ENCODE measurements at regions not wholly inside any gene's neighbourhood (a gene's known extent, or its start where the extent isn't known, plus 50 kb on each side); places are given as distances from the start of the nearest gene placed in this dataset.

DNA sequence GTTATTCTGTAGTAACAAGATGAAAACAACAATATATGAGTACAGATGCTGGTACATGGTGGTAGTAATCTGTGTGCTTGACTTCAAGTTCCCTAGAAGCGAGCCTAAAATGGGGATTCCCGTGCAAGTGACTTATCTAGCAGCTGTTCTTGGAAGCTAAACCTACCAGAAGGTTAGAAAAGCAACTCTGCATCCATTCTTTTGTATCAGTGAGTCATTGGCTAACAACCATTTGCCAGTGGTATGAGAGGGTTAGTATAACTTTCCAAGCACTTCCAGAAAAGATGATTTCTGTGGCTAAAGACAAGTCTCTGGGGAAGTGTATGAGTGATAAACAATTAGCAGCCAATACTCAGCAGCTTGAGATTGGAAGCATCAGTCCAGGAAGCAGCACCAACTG, 787.7 kb upstream of the CDH6 start:
- TF ChIP-seq, protein P1, sequence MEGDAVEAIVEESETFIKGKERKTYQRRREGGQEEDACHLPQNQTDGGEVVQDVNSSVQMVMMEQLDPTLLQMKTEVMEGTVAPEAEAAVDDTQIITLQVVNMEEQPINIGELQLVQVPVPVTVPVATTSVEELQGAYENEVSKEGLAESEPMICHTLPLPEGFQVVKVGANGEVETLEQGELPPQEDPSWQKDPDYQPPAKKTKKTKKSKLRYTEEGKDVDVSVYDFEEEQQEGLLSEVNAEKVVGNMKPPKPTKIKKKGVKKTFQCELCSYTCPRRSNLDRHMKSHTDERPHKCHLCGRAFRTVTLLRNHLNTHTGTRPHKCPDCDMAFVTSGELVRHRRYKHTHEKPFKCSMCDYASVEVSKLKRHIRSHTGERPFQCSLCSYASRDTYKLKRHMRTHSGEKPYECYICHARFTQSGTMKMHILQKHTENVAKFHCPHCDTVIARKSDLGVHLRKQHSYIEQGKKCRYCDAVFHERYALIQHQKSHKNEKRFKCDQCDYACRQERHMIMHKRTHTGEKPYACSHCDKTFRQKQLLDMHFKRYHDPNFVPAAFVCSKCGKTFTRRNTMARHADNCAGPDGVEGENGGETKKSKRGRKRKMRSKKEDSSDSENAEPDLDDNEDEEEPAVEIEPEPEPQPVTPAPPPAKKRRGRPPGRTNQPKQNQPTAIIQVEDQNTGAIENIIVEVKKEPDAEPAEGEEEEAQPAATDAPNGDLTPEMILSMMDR (IDR thresholded peaks at IDR 0.05; ENCODE audit: borderline replicate concordance, control extremely low read depth, extremely low read depth, insufficient read depth, missing control alignments): no peak
- DNase-seq (ENCODE audit: low spot score): no peak
- in situ Hi-C loops (cut with MboI; ENCODE audit: low sequenced_read_pairs, unreplicated experiment): no loop called here

DNA sequence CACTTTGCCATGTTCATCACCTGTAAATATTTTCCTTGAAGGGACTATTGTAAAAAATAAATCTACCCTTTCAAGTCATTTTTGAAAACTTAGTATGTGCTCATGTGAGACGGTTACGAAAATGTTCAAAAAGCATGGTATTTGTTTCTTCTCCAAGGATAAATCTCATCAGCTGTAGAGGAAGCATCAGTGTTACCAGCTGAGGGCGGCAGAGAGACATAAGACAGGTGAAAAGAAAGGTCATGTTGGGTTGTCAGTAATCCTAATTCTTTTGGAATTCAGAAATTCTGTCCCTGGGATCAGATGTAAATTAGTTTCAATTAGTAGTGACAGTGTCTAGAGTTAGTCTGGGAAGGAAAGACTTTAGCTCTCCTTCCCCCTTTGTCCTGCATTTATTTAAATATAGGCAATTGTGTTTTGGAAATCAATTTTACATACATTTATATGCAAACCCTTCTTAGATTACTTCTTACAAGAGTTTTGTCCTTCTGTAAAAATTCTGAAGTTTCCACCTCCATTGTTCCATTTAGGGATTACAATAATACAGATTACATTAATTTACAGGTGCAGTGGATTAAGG, 791.9 kb upstream of the CDH6 start:
- in situ Hi-C loops (cut with MboI; ENCODE audit: low sequenced_read_pairs, unreplicated experiment): no loop called here
- no peak for DNase-seq (ENCODE audit: low spot score)

DNA sequence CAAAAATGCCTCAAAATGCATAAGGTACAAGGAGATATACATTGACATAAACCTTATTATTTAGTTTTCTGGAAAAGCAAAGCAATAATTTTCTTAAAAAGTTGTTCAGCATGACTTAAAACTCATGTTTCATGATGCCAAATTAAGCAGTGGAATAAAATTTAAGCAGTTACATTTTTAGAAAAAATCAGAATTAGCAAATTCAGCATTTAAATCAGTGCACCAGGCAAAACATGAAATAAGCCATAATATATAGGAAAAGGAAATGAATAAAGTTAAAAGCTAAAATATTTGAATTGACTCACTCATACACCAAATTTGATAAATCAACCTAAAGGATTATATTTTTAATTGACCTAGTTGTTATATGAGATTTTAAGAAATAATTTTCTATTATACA, 795.1 kb upstream of the CDH6 start:
- in situ Hi-C loops (cut with MboI; ENCODE audit: low sequenced_read_pairs, unreplicated experiment): no loop called here

More for the DNA sequence above, 791.9 kb upstream of the CDH6 start:
- TF ChIP-seq, protein P1 (IDR thresholded peaks at IDR 0.05; ENCODE audit: borderline replicate concordance, control extremely low read depth, extremely low read depth, insufficient read depth, missing control alignments): no peak

DNA sequence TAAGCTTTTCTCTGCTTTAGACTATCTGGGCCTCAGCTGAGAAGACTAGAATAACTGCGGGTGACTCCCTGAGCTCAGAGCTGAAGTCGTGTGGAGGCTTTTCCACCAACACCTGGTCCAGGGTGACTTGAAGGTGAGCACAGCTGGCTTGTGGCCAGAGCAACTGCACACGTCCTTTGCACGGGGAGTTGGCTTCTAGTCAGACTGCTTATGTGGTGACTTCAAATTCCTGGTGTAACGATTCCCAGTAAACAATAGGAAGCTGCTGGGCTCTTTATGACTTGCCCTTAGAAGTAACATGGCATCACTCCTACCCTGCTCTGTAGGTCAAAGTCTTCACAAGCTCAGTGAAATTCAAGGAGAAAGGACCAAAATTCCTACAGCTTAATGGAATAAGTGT, 800.6 kb upstream of the CDH6 start:
- no peak for DNase-seq (ENCODE audit: low spot score)
- in situ Hi-C loops (cut with MboI; ENCODE audit: low sequenced_read_pairs, unreplicated experiment): no loop called here

More for the DNA sequence above, 795.1 kb upstream of the CDH6 start:
- DNase-seq (ENCODE audit: low spot score): no peak
- TF ChIP-seq, protein P1 (IDR thresholded peaks at IDR 0.05; ENCODE audit: borderline replicate concordance, control extremely low read depth, extremely low read depth, insufficient read depth, missing control alignments): no peak

DNA sequence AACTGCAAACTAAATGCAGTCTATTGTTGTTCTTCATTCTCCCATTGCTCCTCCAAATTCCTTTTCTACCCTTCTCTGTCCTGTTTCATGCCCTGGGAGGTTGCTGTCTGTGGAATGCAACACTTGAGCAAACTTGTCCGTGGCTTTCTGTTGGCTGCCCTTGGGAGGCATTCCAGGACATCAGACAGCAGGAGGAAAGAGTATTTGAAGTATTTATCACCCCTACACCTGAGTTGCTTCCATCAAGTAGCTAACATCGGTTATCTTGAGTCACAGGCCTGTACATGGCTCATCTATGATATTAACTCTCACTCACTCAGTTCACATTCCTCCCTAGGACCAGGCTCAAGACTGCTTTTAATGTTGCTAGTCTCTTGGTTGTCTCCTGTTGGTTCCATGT, 803.4 kb upstream of the CDH6 start:
- in situ Hi-C loops (cut with MboI; ENCODE audit: low sequenced_read_pairs, unreplicated experiment): no loop called here

More for the DNA sequence above, 800.6 kb upstream of the CDH6 start:
- TF ChIP-seq, protein P1 (IDR thresholded peaks at IDR 0.05; ENCODE audit: borderline replicate concordance, control extremely low read depth, extremely low read depth, insufficient read depth, missing control alignments): no peak

DNA sequence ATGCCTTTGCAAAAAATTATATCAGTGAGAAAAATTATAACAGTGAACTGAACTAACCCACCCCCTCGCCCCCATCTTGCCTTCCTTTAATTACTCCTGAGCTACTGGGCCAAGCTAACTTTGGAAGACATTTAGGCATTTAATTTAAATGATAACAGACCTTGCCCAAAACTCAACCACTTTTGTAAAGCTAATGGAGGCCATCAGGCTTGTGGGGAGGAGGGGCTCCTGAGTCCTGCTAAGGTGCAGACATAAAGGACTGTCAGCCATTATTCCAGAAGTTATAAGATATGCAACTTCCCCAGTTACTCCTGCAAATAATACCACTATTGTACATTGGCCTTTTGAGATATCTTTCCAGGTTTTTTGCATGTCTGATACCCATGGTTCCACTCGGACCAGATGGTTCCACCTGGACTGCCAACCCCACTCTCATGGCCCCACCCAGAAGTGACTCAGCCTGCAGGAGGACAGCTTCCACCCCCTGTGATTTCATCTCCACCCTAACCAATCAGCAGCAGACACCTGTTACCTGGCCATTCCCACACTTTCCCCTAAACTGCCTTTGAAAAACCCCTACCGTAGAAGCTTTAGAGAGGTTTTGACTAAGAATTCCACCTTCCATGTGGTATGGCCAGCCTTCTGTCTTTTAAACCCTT, 805.4 kb upstream of the CDH6 start:
- TF ChIP-seq, protein P1 (IDR thresholded peaks at IDR 0.05; ENCODE audit: borderline replicate concordance, control extremely low read depth, extremely low read depth, insufficient read depth, missing control alignments): no peak
- DNase-seq (ENCODE audit: low spot score): no peak
- in situ Hi-C loops (cut with MboI; ENCODE audit: low sequenced_read_pairs, unreplicated experiment): no loop called here

More for the DNA sequence above, 803.4 kb upstream of the CDH6 start:
- DNase-seq (ENCODE audit: low spot score): no peak
- TF ChIP-seq, protein P1 (IDR thresholded peaks at IDR 0.05; ENCODE audit: borderline replicate concordance, control extremely low read depth, extremely low read depth, insufficient read depth, missing control alignments): no peak

Data from GM13976 (cell line).